ENCODE measurements at regions not wholly inside any gene's neighbourhood (a gene's known extent, or its start where the extent isn't known, plus 50 kb on each side); places are given as distances from the start of the nearest gene placed in this dataset.
"Not testable (repeated sequence)": the region's sequence is repeated elsewhere in the genome, so short reads cannot be mapped to it uniquely, and the experiment has no call there.

DNA sequence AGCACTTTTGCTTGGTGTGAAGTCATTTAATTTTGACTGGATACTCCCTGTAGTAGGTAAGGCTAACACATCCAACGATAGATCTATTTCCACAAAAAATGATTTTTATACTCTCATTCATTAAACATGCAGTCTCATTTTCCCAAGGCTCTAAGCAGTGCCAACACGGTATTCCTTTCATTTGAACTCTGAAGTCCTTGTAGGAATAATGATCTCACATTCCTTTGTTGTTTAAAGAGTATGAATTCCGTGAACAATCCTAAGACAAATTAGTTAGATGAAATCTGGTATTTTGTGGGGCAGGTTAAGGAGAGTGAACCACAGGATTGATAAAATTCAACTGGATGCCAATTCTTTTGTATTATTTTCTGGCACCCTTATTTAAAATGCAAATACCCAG, 66.6 kb downstream of the LACC1 start:
- no peak for ATAC-seq
- intact Hi-C loops (cut with DNase I) = no loop called here
- H3K4me3 ChIP-seq = no peak overlapping the region

DNA sequence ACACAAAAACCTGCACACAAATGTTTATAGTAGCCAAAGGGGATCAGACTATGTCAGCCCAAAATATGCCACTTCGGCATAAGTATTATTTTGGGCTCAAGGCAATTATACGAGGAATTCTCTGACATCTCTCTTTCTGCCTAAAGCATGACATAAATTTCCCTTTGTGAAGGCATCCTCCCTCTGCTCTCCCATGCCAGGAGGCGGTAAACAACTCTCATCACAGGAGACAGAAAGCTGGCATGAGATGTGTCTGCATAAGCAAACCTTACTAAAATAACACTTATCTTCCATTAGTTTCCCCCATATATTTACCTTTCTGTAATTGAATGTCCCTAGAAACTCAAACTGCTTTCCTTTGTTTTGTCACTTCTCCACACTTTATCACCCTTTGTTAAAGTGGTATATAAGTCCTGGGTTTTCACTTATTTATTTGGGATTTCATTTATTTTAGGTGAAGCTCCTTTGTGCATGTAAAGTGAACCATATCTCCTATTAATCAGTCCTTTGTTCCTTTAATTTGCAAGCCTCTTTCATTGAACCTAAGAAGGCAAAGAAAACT, 68.3 kb downstream of the LACC1 start:
- H3K4me1 ChIP-seq = no peaks in the 10 kb centered on the region
- ATAC-seq (no peak), DNase-seq (no peak)
- H3K27ac ChIP-seq = no peak overlapping the region
- no peak overlapping the region for H3K4me3 ChIP-seq
- intact Hi-C loops (cut with DNase I) = no loop called here
- TF ChIP-seq, protein P1, sequence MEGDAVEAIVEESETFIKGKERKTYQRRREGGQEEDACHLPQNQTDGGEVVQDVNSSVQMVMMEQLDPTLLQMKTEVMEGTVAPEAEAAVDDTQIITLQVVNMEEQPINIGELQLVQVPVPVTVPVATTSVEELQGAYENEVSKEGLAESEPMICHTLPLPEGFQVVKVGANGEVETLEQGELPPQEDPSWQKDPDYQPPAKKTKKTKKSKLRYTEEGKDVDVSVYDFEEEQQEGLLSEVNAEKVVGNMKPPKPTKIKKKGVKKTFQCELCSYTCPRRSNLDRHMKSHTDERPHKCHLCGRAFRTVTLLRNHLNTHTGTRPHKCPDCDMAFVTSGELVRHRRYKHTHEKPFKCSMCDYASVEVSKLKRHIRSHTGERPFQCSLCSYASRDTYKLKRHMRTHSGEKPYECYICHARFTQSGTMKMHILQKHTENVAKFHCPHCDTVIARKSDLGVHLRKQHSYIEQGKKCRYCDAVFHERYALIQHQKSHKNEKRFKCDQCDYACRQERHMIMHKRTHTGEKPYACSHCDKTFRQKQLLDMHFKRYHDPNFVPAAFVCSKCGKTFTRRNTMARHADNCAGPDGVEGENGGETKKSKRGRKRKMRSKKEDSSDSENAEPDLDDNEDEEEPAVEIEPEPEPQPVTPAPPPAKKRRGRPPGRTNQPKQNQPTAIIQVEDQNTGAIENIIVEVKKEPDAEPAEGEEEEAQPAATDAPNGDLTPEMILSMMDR (IDR thresholded peaks at IDR 0.05) = no peak
- H3K9me3 ChIP-seq = peaks cover 6% of the 10 kb centered on the region
- no peaks in the 10 kb centered on the region for H3K36me3 ChIP-seq
- no peaks in the 10 kb centered on the region for H3K27me3 ChIP-seq

More for the DNA sequence above, 66.6 kb downstream of the LACC1 start:
- H3K4me1 ChIP-seq = no peaks in the 10 kb centered on the region
- no peaks in the 10 kb centered on the region for H3K27me3 ChIP-seq
- DNase-seq = no peak
- no peaks in the 10 kb centered on the region for H3K36me3 ChIP-seq
- TF ChIP-seq, protein P1 (IDR thresholded peaks at IDR 0.05) = no peak
- peaks cover 6% of the 10 kb centered on the region for H3K9me3 ChIP-seq
- no peak overlapping the region for H3K27ac ChIP-seq

DNA sequence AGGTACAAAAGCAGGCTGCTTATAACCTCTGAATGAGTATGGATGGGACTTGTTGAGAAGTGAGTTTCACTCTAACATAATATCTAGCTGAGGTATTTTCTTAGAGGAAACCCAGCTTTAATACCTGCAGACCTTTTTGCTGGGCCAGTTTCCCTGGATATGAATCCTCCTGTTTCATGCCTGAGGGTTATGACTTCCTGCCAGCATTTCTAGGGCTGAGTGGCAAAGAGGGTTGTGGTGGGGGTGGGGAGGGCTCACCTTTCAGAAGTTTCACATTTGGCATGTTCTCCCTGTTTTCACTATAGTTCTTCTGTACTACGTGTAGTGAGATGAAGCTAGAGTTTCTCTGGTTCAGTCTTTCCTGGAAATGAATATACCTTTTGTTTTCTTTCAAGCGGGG, 73.7 kb downstream of the LACC1 start:
- H3K4me1 ChIP-seq = no peaks in the 10 kb centered on the region
- TF ChIP-seq, protein P1 (IDR thresholded peaks at IDR 0.05) = no peak
- no peaks in the 10 kb centered on the region for H3K9me3 ChIP-seq
- no peaks in the 10 kb centered on the region for H3K36me3 ChIP-seq
- ATAC-seq (peak; percentile 29), DNase-seq (no peak)
- no peak overlapping the region for H3K27ac ChIP-seq
- intact Hi-C loops (cut with DNase I) = no loop called here
- no peak overlapping the region for H3K4me3 ChIP-seq
- no peaks in the 10 kb centered on the region for H3K27me3 ChIP-seq

DNA sequence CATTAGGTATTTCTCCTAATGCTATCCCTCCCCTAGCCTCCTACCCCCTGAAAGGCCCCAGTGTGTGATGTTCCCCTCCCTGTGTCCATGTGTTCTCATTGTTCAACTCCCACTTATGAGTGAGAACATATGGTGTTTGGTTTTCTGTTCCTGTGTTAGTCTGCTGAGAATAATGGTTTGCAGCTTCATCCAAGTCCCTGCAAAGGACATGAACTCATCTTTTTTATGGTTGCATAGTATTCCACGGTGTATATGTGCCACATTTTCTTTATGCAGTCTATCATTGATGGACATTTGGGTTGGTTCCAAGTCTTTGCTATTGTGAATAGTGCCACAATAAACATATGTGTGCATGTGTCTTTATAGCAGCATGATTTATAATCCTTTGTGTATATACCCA, 77.3 kb downstream of the LACC1 start:
- intact Hi-C loops (cut with DNase I); H3K36me3 ChIP-seq; H3K4me1 ChIP-seq; H3K4me3 ChIP-seq; H3K9me3 ChIP-seq; ATAC-seq; DNase-seq; H3K27me3 ChIP-seq; H3K27ac ChIP-seq: not testable (repeated sequence)

DNA sequence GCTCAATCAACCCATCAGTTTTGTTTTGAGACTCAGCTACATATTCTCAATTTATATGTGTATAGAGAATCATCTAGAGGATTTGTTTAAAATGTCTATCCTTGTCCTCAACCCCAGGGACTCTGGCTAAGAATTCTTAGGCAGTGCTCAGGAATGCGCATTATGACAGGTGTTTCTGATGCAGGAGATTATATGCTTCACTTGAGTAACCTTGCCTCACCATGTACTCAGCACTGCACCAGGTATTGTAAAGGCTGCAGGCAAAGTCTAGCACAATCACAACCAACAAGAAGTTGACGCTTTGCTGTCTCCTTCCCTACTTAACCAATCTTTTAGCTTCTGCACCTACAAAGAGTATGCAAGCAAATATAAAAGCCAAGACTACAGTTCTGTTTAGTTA, 79.6 kb downstream of the LACC1 start:
- H3K9me3 ChIP-seq = no peaks in the 10 kb centered on the region
- TF ChIP-seq, protein P1 (IDR thresholded peaks at IDR 0.05) = no peak
- H3K4me3 ChIP-seq = no peak overlapping the region
- no peaks in the 10 kb centered on the region for H3K27me3 ChIP-seq
- ATAC-seq (no peak), DNase-seq (no peak)
- no peak overlapping the region for H3K27ac ChIP-seq
- intact Hi-C loops (cut with DNase I) = no loop called here
- H3K4me1 ChIP-seq = no peaks in the 10 kb centered on the region
- H3K36me3 ChIP-seq = no peaks in the 10 kb centered on the region

DNA sequence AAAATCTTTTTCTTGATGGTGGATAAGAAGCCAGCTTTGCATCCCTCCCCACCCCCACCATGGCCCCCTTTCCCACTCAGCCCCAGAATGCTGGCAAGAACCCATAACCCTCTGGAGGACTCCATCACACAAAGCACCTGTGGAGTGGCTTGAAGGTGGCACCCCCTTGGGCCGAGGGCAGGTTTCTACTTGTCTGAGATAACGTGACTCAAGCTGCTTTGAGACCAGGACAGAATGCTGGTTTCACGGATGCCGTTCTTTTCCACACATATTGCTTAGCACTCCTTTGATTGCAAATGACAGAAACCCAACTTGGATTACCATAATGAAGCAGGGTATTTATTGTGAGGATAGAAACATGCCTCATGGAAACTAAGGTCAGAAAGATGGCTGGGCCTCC, 82.2 kb downstream of the LACC1 start:
- TF ChIP-seq, protein P1 (IDR thresholded peaks at IDR 0.05) = no peak
- H3K9me3 ChIP-seq = no peaks in the 10 kb centered on the region
- DNase-seq = no peak
- H3K4me3 ChIP-seq = no peak overlapping the region
- intact Hi-C loops (cut with DNase I) = no loop called here
- H3K4me1 ChIP-seq = no peaks in the 10 kb centered on the region
- H3K27ac ChIP-seq = no peak overlapping the region
- no peaks in the 10 kb centered on the region for H3K27me3 ChIP-seq
- no peaks in the 10 kb centered on the region for H3K36me3 ChIP-seq
- no peak for ATAC-seq

All from upper lobe of right lung (tissue), 1 donor.